T47D (cell line): ENCODE measurements at regions not wholly inside any gene's neighbourhood (a gene's known extent, or its start where the extent isn't known, plus 50 kb on each side); places are given as distances from the start of the nearest gene placed in this dataset.
"Not testable (repeated sequence)": the region's sequence is repeated elsewhere in the genome, so short reads cannot be mapped to it uniquely, and the experiment has no call there.

Source experiments
- DNase-seq, 2 experiments: peaks; one replicate each; pipeline versions ENCODE4 v3.0.0 to v3.0.0-alpha.2; 2011 to 2012; ENCODE audit warnings: low read depth in 1 of 2, low spot score in 1 of 2
- JUND ChIP-seq: IDR thresholded peaks from 2 replicates; pipeline ENCODE4 v1.6.1; 2012; ENCODE audit warnings: low read depth
- in situ Hi-C: cut with HindIII; loops from 2 replicates; pipeline ENCODE4 v1.10.0; 2016; ENCODE audit warnings: low sequenced_read_pairs, low pct_unique_long_range_greater_than_20kb

DNA sequence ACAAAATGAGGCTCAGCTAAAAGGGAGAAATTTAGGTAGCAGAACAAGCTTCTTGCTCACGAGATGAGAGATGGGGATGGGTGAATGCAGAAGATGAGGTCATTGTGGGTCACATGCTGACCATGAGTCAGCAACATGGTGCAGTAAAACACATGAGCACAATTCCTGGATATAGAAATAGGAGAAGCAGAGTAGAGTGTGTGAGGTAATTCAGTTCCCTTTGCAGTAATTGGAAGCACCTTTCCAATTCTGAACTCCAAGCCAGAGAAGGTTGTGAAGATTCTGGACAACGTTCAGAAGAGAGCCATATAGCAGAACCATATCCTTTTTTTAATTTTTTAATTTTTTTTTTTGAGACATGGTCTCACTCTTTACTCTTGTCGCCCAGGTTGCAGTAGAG is 62.0 kb upstream of the LMNTD1 start:
- no peak for TF ChIP-seq JUND
- DNase-seq, result no peak
- in situ Hi-C loops, result no loop called here

DNA sequence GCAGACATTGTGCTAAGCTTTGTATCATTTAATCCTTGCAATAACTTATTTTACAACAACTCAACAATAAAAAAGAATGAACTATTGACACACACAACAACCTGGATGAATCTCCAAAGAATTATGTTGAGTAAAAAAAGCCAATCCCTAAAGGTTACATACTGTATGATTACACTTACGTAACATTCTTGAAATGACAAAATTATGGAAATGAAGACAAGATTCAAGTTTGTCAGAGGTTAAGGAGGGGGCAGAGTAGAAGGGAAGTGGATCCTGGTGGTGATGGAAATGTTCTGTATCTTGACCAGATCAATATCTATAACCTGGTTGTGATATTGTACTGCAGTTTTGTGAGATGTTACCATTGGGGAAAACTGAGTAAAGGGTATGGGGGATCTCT is 63.2 kb upstream of the LMNTD1 start:
- in situ Hi-C loops, result no loop called here
- no peak for TF ChIP-seq JUND
- DNase-seq, result no peak

DNA sequence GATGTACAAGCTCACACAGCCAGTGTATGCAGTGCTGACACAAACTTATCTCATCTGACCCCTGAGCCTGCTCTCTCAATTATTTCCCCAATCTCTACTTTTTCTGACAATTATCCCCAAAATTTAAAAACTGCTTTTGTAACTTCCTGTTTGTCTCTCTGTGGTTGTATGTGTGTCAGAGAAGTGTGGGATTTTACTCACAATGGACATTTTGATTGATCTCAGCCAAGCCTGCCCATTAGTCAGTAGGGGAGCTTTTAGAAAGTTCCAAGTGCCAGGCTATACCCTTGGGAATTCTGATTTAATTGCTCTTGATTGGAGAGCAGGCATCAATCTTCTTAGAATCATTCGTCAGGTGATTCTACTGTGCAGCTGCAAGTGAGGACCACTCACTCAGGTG is 64.9 kb upstream of the LMNTD1 start:
- no peak for DNase-seq
- in situ Hi-C loops, result no loop called here
- TF ChIP-seq JUND, result no peak

DNA sequence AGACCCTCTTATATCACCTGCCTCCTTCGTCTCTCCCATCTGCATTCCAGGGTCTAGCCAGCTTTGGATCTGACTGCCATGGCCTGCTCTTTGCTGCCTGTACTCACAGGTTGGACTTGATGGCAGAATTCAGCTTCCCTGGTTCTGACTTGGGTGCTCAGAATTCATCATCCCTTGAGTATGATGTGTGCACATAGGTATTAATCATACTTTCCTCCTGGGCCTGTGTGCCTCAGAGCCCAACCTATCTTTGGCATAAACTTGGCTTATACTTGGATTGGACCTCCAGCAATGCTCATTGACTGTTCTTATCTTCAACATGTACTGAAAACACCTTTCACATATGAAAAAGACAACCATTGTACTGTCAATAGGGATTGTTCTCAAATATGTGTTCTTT is 70.7 kb upstream of the LMNTD1 start:
- DNase-seq, result no peak
- in situ Hi-C loops, result no loop called here
- no peak for TF ChIP-seq JUND

DNA sequence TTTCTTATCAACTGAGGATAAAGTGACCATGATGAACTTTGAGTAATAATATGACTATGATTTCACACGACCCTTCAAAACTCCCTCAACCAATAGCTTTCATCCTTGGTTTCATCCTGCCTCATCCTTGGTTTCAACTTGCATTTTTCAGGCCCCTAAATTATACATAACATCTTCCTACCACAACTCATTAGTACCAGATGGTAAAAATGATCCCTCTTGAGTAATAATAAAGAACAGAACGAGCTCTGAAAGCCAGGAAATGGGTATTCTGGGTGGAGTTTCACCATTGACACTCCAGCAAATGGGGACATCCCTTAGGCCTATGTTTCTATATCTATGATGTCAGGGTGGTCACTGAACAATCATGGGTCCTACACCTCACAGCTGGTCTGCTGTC is 72.1 kb upstream of the LMNTD1 start:
- no peak for DNase-seq
- in situ Hi-C loops, result no loop called here
- no peak for TF ChIP-seq JUND

DNA sequence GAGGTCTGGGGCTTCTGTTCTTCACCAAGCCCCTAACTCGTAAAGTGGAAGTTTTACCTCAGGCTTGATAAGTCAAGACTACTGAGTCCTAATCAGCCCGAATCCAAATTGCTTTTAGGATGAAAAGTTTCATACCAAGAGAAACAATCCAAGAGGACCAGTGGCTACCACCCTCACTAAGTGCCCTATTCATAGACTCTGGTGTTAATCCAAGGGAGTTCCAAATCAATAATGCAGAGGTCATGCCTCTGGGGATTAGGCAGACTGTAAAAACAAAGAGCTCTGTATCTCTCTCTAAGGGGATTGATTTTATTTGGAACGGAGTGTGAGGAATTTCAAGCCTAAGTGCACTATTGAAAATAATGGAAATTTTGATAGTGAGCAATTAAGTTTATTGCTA is 76.3 kb upstream of the LMNTD1 start:
- no peak for TF ChIP-seq JUND
- in situ Hi-C loops, result no loop called here
- DNase-seq, result no peak

DNA sequence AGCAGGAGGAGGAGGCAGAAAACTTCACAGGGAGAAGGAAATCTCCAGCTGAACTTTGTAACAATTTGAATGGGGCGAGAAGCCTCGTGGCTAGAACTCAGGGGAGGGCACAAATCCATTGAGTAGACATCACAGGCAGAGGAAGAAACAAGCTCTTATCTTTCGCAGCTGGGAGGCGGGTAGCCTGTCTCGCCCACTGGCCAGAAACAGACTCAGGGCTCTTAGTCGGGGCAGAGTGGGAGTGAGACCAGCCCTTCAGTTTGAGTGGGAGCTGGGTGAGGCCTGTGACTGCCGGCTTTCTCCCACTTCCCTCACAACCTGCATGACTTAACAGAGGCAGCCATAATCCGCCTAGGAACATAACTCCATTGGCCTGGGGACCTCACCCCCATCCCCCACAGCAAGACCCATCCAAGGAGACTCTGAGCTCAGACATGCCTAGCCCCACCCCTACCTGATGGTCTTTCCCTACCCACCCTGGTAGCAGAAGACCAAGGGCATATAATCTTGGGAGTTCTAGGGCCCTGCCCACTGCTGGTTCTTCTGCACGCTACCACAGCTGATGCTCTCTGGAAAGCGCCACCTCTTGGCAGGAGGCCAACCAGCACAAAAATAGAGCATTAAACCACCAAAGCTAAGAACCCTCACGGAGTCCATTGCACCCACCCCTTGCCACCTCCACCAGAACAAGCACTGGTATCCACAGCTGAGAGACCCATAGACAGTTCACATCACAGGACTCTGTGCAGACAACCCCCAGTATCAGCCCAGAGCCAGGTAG is 77.8 kb upstream of the LMNTD1 start:
- DNase-seq, in situ Hi-C loops: not testable (repeated sequence)

DNA sequence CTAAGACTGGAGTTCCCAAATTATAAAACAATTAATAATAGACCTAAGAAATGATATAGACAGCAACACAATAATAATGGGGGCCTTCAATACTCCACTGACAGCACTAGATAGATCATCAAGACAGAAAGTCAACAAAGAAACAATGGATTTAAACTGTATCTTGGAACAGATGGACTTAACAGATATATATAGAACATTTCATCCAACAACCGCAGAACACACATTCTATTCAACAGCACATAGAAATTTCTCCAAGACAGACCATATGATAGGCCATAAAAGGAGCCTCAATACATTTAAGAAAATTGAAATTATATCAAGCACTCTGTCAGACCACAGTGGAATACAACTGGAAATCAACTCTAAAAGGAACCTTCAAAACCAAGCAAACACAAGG is 80.1 kb upstream of the LMNTD1 start:
- DNase-seq, in situ Hi-C loops: not testable (repeated sequence)

DNA sequence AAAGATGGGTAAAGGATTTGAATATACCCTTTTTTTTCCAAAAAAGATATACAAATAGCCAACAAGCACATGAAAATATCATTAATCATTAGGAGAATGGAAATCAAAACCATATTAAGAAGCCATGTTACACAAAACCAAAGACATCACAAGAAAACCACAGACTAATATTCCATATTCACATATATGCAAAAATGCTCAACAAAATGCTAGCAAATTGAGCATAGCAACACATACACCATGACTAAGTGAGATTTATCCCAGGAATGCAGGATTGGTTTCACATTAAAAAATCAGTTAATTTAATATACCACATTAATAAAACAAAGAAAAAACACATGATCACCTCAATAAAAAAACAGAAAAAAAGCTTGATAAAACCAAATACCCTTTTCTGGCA is 84.7 kb upstream of the LMNTD1 start:
- in situ Hi-C loops, result no loop called here
- no peak for TF ChIP-seq JUND
- DNase-seq, result no peak

DNA sequence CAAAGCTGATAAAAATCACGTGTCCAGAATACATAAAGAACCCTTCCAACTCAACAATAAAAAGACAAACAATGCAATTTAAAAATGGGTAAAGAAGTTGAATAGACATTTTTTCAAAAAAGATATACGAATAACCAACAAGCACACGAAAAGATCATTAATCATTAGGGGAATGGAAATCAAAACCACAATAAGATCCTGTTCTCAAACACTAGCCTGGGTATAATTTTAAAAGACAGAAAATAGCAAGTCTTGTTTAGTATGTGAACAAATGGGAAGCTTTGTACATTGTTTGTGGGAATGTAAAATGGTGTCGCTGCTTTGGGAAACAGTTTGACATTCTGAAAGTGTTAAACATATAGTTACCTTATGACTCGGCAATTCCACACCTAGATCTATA is 86.3 kb upstream of the LMNTD1 start:
- TF ChIP-seq JUND, result no peak
- DNase-seq, result no peak
- in situ Hi-C loops, result no loop called here

DNA sequence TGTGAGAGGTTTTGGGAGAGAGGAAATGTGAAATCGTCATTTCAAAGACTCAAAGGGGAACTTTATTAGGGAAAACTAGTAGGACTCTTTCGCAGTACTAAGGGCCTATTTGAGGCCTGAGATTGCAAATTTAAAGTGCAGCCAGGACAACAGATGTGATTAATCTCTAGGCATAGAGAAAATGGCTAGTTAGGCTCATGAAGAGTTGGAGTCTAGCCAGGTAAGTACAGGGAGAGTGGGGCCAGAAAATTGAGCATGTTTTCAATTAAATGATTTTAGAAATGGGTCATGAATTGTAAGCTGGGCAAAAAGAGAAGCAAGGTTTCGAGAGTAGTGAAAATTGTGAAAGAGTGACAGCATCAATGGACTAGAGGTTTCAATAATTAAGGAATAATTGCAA is 91.9 kb upstream of the LMNTD1 start:
- TF ChIP-seq JUND, result no peak
- in situ Hi-C loops, result no loop called here
- DNase-seq, result no peak

DNA sequence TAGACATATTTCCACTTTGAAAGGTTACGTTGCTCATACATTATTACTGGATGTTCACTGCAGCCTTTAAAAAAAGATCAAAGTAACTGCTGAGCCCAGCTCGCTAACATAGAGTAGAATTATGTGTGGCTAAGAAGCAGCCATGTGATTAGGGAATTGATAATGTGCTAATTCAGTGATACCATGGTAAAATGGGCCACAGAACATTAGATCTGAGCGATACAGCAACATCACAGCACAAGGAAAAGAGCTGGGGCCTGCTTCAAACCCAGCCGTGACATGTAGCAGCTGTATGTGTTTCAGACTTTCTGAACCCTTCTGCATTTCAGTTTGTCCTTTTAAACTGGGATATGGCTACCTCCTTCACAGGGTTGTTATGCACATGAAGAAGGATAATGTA is 92.3 kb upstream of the LMNTD1 start:
- in situ Hi-C loops, result no loop called here
- TF ChIP-seq JUND, result no peak
- DNase-seq, result no peak

DNA sequence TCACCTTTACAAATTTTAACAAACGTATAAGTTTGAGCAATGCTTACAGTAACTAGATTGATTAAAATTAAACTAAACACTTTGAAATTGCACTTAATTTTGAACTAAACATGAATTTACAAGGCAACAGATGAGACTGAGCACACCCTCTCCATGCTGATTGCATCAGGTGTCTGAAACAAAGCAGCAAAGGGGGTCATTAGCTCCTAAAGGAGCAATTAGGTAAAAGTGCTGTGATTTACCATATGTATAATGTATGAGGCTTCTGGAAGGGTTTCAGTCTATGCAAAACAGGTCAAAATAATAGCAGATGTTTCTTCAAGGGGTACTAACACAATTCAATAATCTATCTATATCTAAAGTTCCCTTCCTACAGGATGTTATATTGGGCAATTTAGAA is 98.8 kb upstream of the LMNTD1 start:
- DNase-seq, result no peak
- TF ChIP-seq JUND, result no peak
- in situ Hi-C loops, result no loop called here

DNA sequence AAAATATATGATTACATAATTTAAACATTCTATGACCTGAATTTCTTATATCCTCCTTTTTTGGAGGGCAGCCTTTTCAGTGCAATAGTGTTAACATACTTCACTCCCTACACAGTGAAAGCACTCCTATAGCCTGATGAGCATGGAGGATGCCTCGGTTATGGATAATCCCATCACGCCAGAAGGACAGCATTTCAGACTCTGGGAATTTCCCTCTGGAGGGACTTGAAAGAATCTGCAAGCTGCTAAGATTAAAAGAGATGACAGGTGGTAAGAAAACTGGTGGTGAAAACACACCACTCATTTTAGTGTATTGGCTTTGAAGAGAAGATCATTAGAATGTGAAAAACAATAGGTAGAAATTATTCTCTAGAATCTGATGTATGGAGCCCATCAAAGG is 99.3 kb upstream of the LMNTD1 start:
- TF ChIP-seq JUND, result no peak
- in situ Hi-C loops, result no loop called here
- no peak for DNase-seq
